Activated T-helper 17 cell treated with anti-CD3 and anti-CD28 coated beads, Interleukin-2, amount 50 U/mL, for 72 hours (primary cell): ENCODE measurements at regions not wholly inside any gene's neighbourhood (a gene's known extent, or its start where the extent isn't known, plus 50 kb on each side); places are given as distances from the start of the nearest gene placed in this dataset.

Source experiments
- ATAC-seq: fragments of 150-1000 bp; cut with Tn5 transposase; replicated peaks from 2 replicates; pipeline ENCODE4 v1.10.0; 2021; ENCODE audit warnings: mild to moderate bottlenecking, moderate library complexity
- H3K27ac Mint-ChIP-seq: one replicate; pipeline ENCODE4 v1.8.0; 2022; ENCODE audit warnings: mixed read lengths
- H3K27me3 Mint-ChIP-seq: one replicate; pipeline ENCODE4 v1.8.0; 2022; ENCODE audit warnings: mixed read lengths
- H3K36me3 Mint-ChIP-seq: one replicate; pipeline ENCODE4 v1.8.0; 2022; ENCODE audit warnings: low read depth, mild to moderate bottlenecking, mixed read lengths
- H3K4me1 Mint-ChIP-seq: one replicate; pipeline ENCODE4 v1.8.0; 2022; ENCODE audit warnings: mixed read lengths
- H3K4me3 Mint-ChIP-seq: one replicate; pipeline ENCODE4 v1.8.0; 2022; ENCODE audit warnings: mild to moderate bottlenecking, mixed read lengths
- H3K9me3 Mint-ChIP-seq: one replicate; pipeline ENCODE4 v1.8.0; 2022; ENCODE audit warnings: mixed read lengths

- Mint-ChIP-seq H3K27ac (no peak overlapping the region), H3K27me3 (peaks cover 29% of the 10 kb centered on the region), H3K9me3 (no peaks in the 10 kb centered on the region), H3K4me3 (no peak overlapping the region), H3K36me3 (no peaks in the 10 kb centered on the region), H3K4me1 (no peaks in the 10 kb centered on the region)
- no peak for ATAC-seq
Observed at GRCh38 chr4:73001885-73002284, 67.6 kb downstream of the COX18 start.

GRCh38 chr4:72997409-72997808, 72.1 kb downstream of the COX18 start:
- no peak for ATAC-seq
- Mint-ChIP-seq H3K4me1 (no peaks in the 10 kb centered on the region), H3K27ac (no peak overlapping the region), H3K9me3 (no peaks in the 10 kb centered on the region), H3K27me3 (peaks cover 18% of the 10 kb centered on the region), H3K4me3 (no peak overlapping the region), H3K36me3 (no peaks in the 10 kb centered on the region)

- H3K27ac Mint-ChIP-seq: no peak overlapping the region
- peaks cover 19% of the 10 kb centered on the region for H3K27me3 Mint-ChIP-seq
- H3K4me3 Mint-ChIP-seq: no peak overlapping the region
- ATAC-seq: no peak
- H3K36me3 Mint-ChIP-seq: no peaks in the 10 kb centered on the region
- no peaks in the 10 kb centered on the region for H3K9me3 Mint-ChIP-seq
- no peaks in the 10 kb centered on the region for H3K4me1 Mint-ChIP-seq
Observed at GRCh38 chr4:72994670-72995069, 74.8 kb downstream of the COX18 start.

GRCh38 chr4:72993876-72994275, 75.6 kb downstream of the COX18 start:
- no peaks in the 10 kb centered on the region for H3K4me1 Mint-ChIP-seq
- H3K36me3 Mint-ChIP-seq: no peaks in the 10 kb centered on the region
- H3K27me3 Mint-ChIP-seq: peaks cover 16% of the 10 kb centered on the region
- no peak for ATAC-seq
- no peak overlapping the region for H3K27ac Mint-ChIP-seq
- no peak overlapping the region for H3K4me3 Mint-ChIP-seq
- H3K9me3 Mint-ChIP-seq: no peaks in the 10 kb centered on the region

- Mint-ChIP-seq H3K27me3 (peaks cover 12% of the 10 kb centered on the region), H3K9me3 (no peaks in the 10 kb centered on the region), H3K4me3 (no peak overlapping the region), H3K27ac (no peak overlapping the region), H3K36me3 (no peaks in the 10 kb centered on the region), H3K4me1 (no peaks in the 10 kb centered on the region)
- no peak for ATAC-seq
Observed at GRCh38 chr4:72991873-72992272, 77.6 kb downstream of the COX18 start.

GRCh38 chr4:72987741-72988729, 81.5 kb downstream of the COX18 start:
- Mint-ChIP-seq H3K36me3 (no peaks in the 10 kb centered on the region), H3K27ac (no peak overlapping the region), H3K27me3 (peaks cover 8% of the 10 kb centered on the region), H3K4me1 (no peaks in the 10 kb centered on the region), H3K9me3 (no peaks in the 10 kb centered on the region), H3K4me3 (no peak overlapping the region)
- no peak for ATAC-seq

GRCh38 chr4:72984351-72984750, 85.2 kb downstream of the COX18 start:
- Mint-ChIP-seq H3K36me3 (no peaks in the 10 kb centered on the region), H3K9me3 (no peaks in the 10 kb centered on the region), H3K4me3 (no peak overlapping the region), H3K27ac (no peak overlapping the region), H3K27me3 (peaks cover 4% of the 10 kb centered on the region), H3K4me1 (no peaks in the 10 kb centered on the region)
- peak; percentile 67 for ATAC-seq

GRCh38 chr4:72983709-72984108, 85.8 kb downstream of the COX18 start:
- ATAC-seq: no peak

GRCh38 chr4:72977936-72978485, 91.5 kb downstream of the COX18 start:
- H3K27me3 Mint-ChIP-seq: peaks cover 16% of the 10 kb centered on the region
- no peaks in the 10 kb centered on the region for H3K36me3 Mint-ChIP-seq
- no peaks in the 10 kb centered on the region for H3K9me3 Mint-ChIP-seq
- H3K4me1 Mint-ChIP-seq: no peaks in the 10 kb centered on the region
- no peak overlapping the region for H3K27ac Mint-ChIP-seq
- no peak overlapping the region for H3K4me3 Mint-ChIP-seq
- ATAC-seq: no peak

More at GRCh38 chr4:72983709-72984108, 85.8 kb downstream of the COX18 start:
- Mint-ChIP-seq H3K4me3 (no peak overlapping the region), H3K9me3 (no peaks in the 10 kb centered on the region), H3K27ac (no peak overlapping the region), H3K4me1 (no peaks in the 10 kb centered on the region), H3K27me3 (peaks cover 7% of the 10 kb centered on the region), H3K36me3 (no peaks in the 10 kb centered on the region)

- H3K9me3 Mint-ChIP-seq: no peaks in the 10 kb centered on the region
- H3K27me3 Mint-ChIP-seq: peaks cover 15% of the 10 kb centered on the region
- H3K4me1 Mint-ChIP-seq: no peaks in the 10 kb centered on the region
- no peak overlapping the region for H3K27ac Mint-ChIP-seq
- ATAC-seq: no peak
- H3K4me3 Mint-ChIP-seq: no peak overlapping the region
- no peaks in the 10 kb centered on the region for H3K36me3 Mint-ChIP-seq
Observed at GRCh38 chr4:72975488-72975784, 94.1 kb downstream of the COX18 start.

- H3K27me3 Mint-ChIP-seq: peaks cover 18% of the 10 kb centered on the region
- no peak overlapping the region for H3K4me3 Mint-ChIP-seq
Observed at GRCh38 chr4:72974694-72975487, 94.6 kb downstream of the COX18 start.

GRCh38 chr4:72971572-72971971, 97.9 kb downstream of the COX18 start:
- Mint-ChIP-seq H3K36me3 (no peaks in the 10 kb centered on the region), H3K27ac (no peak overlapping the region), H3K4me1 (no peaks in the 10 kb centered on the region), H3K4me3 (no peak overlapping the region), H3K27me3 (peaks cover 5% of the 10 kb centered on the region), H3K9me3 (no peaks in the 10 kb centered on the region)
- ATAC-seq: no peak

More at GRCh38 chr4:72974694-72975487, 94.6 kb downstream of the COX18 start:
- H3K36me3 Mint-ChIP-seq: no peaks in the 10 kb centered on the region
- ATAC-seq: no peak
- no peaks in the 10 kb centered on the region for H3K9me3 Mint-ChIP-seq
- H3K27ac Mint-ChIP-seq: no peak overlapping the region
- H3K4me1 Mint-ChIP-seq: no peaks in the 10 kb centered on the region

- H3K9me3 Mint-ChIP-seq: no peaks in the 10 kb centered on the region
- no peak for ATAC-seq
- peaks cover 5% of the 10 kb centered on the region for H3K27me3 Mint-ChIP-seq
- no peak overlapping the region for H3K27ac Mint-ChIP-seq
- no peaks in the 10 kb centered on the region for H3K4me1 Mint-ChIP-seq
- H3K36me3 Mint-ChIP-seq: no peaks in the 10 kb centered on the region
- no peak overlapping the region for H3K4me3 Mint-ChIP-seq
Observed at GRCh38 chr4:72970756-72971155, 98.8 kb downstream of the COX18 start.

- ATAC-seq: no peak
- no peak overlapping the region for H3K4me3 Mint-ChIP-seq
- H3K9me3 Mint-ChIP-seq: no peaks in the 10 kb centered on the region
Observed at GRCh38 chr4:72969976-72970375, 99.5 kb downstream of the COX18 start.

GRCh38 chr4:72966652-72967051, 102.9 kb downstream of the COX18 start:
- peak; percentile 51 for ATAC-seq
- peaks cover 10% of the 10 kb centered on the region for H3K27me3 Mint-ChIP-seq
- H3K27ac Mint-ChIP-seq: no peak overlapping the region
- no peaks in the 10 kb centered on the region for H3K36me3 Mint-ChIP-seq
- no peak overlapping the region for H3K4me3 Mint-ChIP-seq
- H3K4me1 Mint-ChIP-seq: no peaks in the 10 kb centered on the region
- H3K9me3 Mint-ChIP-seq: peaks cover 7% of the 10 kb centered on the region

More at GRCh38 chr4:72969976-72970375, 99.5 kb downstream of the COX18 start:
- Mint-ChIP-seq H3K4me1 (no peaks in the 10 kb centered on the region), H3K27ac (no peak overlapping the region), H3K27me3 (peaks cover 5% of the 10 kb centered on the region), H3K36me3 (no peaks in the 10 kb centered on the region)
